ENCODE measurements at regions not wholly inside any gene's neighbourhood (a gene's known extent, or its start where the extent isn't known, plus 50 kb on each side); places are given as distances from the start of the nearest gene placed in this dataset.

- no peak for DNase-seq (ENCODE audit: low read depth)
Measured at GRCh38 chr6:28737750-28738395, 185.9 kb downstream of the TRIM27 start.

GRCh38 chr6:28738396-28738765 is 185.4 kb downstream of the TRIM27 start:
- DNase-seq (ENCODE audit: low read depth), result no peak

GRCh38 chr6:28741363-28741762 is 182.4 kb downstream of the TRIM27 start:
- no peak for DNase-seq (ENCODE audit: low read depth)

DNA sequence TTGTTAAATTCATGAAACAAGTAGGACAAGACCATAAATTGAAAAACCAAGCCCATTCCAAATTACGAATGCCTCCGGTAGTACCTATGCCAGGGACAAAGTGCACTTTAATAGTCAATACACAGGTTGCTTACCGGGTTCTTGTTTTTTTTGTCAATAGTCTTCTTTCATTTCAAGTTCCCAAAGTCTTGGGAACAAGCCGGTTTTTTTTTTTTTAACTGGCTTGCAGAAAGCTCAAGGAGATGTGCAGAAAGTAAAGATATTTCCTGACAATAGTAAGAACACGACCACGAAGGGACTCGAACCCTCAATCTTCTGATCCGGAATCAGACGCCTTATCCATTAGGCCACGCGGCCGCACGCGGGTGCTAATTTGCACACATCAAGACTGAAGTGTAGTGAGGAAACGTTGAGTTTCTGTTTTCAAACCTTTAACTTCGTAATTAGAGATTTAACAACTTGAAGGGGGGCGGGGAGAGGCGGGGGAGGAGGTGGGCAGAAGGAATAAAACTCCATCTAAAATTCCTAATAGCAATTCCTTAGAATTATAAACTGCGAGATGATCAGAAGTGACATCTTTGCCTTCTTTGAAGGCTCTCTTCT is 181.0 kb downstream of the TRIM27 start:
- DNase-seq (ENCODE audit: low read depth), result no peak

- DNase-seq (ENCODE audit: low read depth), result no peak
Measured at GRCh38 chr6:28743271-28743789, 180.5 kb downstream of the TRIM27 start.

DNA sequence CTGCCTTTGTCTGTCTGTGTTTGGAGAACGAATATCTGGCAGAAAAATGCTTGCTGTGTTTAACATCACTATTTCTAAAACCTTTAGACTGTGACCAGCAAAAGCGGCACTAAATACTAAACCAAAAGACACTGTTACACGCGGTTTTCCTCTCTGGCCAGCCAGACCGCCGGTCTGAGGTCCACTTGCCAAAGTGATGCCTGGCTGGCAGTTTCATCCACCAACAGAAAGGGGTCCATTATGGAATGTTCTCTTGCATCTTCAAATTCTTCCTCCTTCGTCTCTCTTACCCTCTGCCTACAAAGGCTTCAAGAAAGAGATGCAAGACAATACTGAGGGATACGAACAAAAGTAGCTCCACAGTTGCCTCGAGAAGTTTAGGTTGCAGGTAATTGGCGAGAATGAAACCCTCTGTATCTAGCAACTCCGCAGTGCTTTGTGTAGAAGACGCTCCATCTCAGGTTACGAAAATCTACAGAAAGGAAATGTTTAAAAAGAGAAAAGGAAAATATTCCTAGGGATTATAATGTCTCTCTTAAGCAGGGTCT is 176.6 kb downstream of the TRIM27 start:
- no peak for DNase-seq (ENCODE audit: low read depth)

- DNase-seq (ENCODE audit: low read depth), result peak; percentile 75
Measured at GRCh38 chr6:28747631-28748157, 176.1 kb downstream of the TRIM27 start.

DNA sequence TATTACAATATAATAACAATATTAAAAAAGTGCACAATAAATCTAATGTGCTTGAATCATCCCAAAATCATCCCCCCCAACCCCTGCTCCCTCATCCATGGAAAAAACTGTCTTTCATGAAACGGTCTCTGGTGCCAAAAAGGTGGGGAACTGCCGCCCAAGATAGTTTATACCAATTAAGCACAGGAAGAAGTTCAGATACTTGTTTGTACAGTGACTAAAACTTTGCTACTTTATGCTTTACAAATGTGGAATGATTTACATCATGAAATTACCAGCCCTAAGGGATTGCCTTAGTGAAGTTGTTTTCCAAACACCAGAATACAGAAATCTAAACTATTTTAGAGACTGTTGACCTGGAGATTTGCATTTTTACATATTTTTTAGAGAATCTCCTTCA is 175.6 kb downstream of the TRIM27 start:
- no peak for DNase-seq (ENCODE audit: low read depth)

DNA sequence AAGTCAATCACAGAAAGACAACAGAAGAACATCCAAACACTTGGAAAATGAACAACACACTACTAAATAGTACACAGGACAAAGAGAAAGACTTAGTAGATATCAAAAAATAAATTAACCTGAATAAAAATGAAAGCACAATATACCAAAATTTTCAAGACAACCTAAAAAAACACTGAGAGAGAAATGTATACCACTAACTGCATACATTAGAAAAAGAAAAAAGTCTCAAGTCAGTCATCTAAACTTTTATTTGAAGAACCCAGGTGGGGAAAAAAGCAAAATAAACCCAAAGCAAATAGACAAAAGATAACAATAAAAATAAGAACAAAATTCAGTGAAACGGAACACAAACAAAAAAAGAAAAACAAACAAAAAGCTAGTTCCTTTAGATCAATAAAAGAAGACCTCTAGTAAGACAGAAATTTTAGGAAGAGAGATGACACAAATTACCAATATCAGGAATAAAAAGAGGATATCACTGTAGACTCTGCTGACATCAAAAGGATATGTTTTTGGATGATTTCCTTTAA is 172.8 kb downstream of the TRIM27 start:
- no peak for DNase-seq (ENCODE audit: low read depth)

GRCh38 chr6:28751514-28751913 is 172.3 kb downstream of the TRIM27 start:
- no peak for DNase-seq (ENCODE audit: low read depth)

GRCh38 chr6:28751963-28752350 is 171.8 kb downstream of the TRIM27 start:
- no peak for DNase-seq (ENCODE audit: low read depth)

DNA sequence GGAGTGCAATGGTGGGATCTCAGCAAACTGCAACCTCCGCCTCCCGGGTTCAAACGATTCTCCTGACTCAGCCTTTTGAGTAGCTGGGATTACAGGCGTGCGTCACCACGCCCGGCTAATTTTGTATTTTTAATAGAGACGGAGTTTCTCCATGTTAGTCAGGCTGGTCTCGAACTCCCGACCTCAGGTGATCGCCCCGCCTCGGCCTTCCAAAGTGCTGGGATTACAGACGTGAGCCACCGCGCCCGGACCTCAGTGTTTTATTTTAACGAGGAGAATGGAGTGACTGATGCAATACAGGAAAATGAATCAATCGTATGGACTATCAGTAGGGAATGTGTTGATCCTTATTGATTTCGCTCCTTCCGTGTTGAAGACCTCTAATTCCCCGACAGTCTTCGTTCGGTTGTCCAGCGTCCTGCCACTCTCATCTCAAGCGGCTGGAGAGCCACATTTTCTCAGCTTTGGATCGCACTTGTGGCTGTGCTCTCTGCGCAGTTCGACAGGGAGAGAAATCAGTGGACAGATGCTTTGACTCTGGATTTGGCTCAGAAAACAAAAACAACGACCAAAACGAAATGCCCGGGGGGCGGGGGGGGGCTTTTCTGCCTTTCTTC is 166.2 kb downstream of the TRIM27 start:
- no peak for DNase-seq (ENCODE audit: low read depth)

DNA sequence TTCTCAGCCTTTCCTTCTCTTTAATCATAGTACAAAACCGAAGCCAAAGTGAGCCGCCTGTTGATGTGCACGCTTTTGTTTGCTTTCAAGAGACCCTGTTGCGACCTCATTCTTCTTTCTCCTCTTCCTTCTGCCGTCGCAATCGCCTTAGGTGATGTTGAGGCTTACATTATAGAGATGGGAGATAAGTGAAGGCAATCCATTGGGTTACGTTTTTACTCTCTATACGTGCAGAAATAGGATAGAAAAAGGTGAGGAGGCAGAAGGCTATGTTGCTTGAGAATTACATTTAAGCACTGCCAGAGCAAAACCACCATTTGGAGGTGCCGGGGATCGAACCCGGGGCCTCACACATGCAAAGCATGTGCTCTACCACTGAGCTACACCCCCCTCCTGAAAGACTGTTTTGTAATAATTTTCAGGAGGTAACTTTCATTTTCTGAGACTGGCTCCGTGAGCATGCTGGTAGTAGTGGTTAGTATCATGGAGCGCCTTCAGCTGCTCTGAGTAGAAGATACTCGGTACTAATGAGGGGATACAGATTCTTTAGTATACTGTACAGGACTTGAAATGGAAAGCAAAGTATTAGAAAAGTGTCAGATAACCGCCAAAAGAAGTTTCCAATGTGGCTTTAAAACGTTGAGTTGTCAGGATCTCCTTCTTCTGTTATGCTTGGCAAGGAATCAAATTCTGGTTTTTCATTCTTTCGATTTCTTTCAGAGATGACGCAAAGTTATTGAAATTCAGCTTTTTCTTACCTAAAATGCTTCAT is 165.6 kb downstream of the TRIM27 start:
- peak; percentile 53 for DNase-seq (ENCODE audit: low read depth)

DNA sequence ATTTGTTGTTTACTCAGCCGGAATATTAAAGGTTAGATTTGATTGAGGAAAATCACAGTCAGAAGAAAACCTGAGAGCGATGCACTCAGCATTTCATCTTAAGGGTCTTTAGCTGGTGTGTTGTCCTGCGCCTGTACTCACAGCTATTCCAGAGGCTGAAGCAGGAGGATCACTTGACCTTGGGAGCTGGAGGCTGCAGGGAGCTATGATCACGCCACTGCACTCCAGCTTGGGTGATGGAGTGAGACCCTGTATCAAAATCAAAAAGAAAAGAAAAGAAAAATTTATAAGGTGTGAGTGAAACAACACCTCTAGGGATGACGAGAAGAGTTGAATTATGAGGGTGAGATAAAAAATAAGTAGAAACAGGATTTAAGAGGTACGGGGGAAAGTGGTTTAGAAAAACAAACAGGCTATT is 165.0 kb downstream of the TRIM27 start:
- no peak for DNase-seq (ENCODE audit: low read depth)

- DNase-seq (ENCODE audit: low read depth), result no peak
Measured at GRCh38 chr6:28764014-28764723, 159.6 kb downstream of the TRIM27 start.

DNA sequence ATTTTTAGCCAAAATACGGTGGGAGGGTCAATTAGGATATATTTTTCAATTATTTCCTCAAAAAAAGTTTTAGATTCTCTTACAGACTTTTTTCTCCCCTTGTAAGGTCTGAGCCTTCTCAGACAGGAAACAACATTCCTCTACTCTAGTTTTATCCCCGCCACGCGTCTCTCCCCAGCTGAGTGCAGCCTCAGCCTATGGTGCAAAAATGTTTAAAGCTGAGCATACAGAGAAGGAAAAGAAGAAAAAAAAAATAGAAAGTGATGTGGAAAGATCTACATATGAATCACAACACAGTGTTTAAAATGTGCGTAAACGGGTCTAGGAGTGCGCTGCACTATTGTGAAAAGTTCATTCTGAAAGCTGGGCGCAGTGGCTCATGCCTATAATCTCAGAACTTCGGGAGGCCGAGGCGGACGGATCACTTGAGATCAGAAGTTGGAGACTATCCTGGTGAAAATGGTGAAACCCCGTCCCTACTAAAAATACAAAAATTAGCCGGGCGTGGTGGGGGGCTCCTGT is 159.0 kb downstream of the TRIM27 start:
- DNase-seq (ENCODE audit: low read depth), result no peak

DNA sequence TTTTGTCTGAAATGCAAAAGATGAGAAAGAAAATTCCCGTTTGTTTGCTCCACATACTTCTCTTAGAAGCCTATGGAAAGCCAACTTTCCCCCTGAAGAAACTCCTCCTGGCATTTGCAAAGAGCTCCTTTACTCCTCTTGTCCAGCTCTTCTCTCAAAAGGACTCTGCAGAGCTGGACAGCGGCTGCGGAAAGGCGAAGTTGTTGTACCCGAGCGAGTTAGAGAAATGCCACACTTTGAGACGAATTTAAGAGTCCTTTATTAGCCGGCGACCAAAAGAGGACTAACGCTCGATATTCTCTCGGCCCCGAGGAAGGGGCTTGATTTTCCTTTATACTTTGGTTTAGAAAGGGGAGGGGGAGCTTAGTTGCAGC is 157.8 kb downstream of the TRIM27 start:
- no peak for DNase-seq (ENCODE audit: low read depth)

GRCh38 chr6:28766426-28766825 is 157.4 kb downstream of the TRIM27 start:
- DNase-seq (ENCODE audit: low read depth), result no peak

DNA sequence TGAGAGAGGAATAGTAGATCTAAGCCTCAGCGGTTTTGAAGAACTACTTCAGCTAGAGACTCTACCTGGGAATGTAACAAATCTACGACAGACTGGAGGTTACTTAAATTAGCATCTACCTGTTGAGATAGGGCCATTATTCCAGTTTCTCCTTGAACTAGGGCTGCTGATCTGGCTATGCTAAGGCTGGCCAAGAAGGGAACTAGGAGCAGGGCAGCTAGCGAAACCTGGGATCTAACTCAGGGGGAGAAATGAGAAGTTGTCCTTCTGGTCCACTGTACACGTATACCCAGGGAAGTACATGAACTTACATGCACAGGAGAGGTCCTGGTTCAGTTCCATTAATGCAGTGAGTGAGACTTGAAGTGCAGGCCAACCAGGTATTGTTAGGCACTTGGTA is 156.7 kb downstream of the TRIM27 start:
- no peak for DNase-seq (ENCODE audit: low read depth)

GRCh38 chr6:28767691-28768090 is 156.1 kb downstream of the TRIM27 start:
- no peak for DNase-seq (ENCODE audit: low read depth)
